Chondrocyte (in vitro differentiated cells): ENCODE measurements at regions not wholly inside any gene's neighbourhood (a gene's known extent, or its start where the extent isn't known, plus 50 kb on each side); places are given as distances from the start of the nearest gene placed in this dataset.

Experiments used
- DNase-seq: peaks from one replicate; pipeline ENCODE4 v3.0.0; 2021; ENCODE audit warnings: mixed read lengths, low spot score
- H3K27ac Mint-ChIP-seq: one replicate; pipeline ENCODE4 v1.8.0; 2021; ENCODE audit warnings: mild to moderate bottlenecking, moderate library complexity, mixed read lengths; ENCODE audit not compliant: unreplicated experiment
- H3K27me3 Mint-ChIP-seq: 2 replicates; pipeline ENCODE4 v1.8.0; 2021; ENCODE audit warnings: low read depth, mixed read lengths
- H3K36me3 Mint-ChIP-seq: 2 replicates; pipeline ENCODE4 v1.8.0; 2021; ENCODE audit warnings: low read depth, mixed read lengths
- H3K4me1 Mint-ChIP-seq: 2 replicates; pipeline ENCODE4 v1.8.0; 2021; ENCODE audit warnings: low read depth, mild to moderate bottlenecking, mixed read lengths
- H3K4me3 Mint-ChIP-seq: one replicate; pipeline ENCODE4 v1.8.0; 2021; ENCODE audit warnings: mild to moderate bottlenecking, moderate library complexity, mixed read lengths; ENCODE audit not compliant: unreplicated experiment
- H3K9me3 Mint-ChIP-seq: 2 replicates; pipeline ENCODE4 v1.8.0; 2021; ENCODE audit warnings: low read depth, mixed read lengths
- CTCF ChIP-seq: fragments of 200-600 bp; sonication (generic); IDR thresholded peaks from 2 replicates; pipeline ENCODE4 v1.5.0; 2021; ENCODE audit warnings: antibody characterized with exemption, mild to moderate bottlenecking, moderate library complexity

- peaks cover 8% of the 10 kb centered on the region for H3K4me1 Mint-ChIP-seq
- H3K4me3 Mint-ChIP-seq = no peak overlapping the region
- DNase-seq = no peak
- H3K27me3 Mint-ChIP-seq = no peaks in the 10 kb centered on the region
- no peak overlapping the region for H3K27ac Mint-ChIP-seq
- no peaks in the 10 kb centered on the region for H3K36me3 Mint-ChIP-seq
- no peak for TF ChIP-seq CTCF
- no peaks in the 10 kb centered on the region for H3K9me3 Mint-ChIP-seq
Observed at GRCh38 chr6:118714756-118715155, 63.4 kb upstream of the CEP85L start.

- DNase-seq = no peak
- H3K4me1 Mint-ChIP-seq = peaks cover 24% of the 10 kb centered on the region
- H3K4me3 Mint-ChIP-seq = no peak overlapping the region
- H3K27ac Mint-ChIP-seq = no peak overlapping the region
- H3K36me3 Mint-ChIP-seq = no peaks in the 10 kb centered on the region
- no peaks in the 10 kb centered on the region for H3K9me3 Mint-ChIP-seq
- H3K27me3 Mint-ChIP-seq = no peaks in the 10 kb centered on the region
- no peak for TF ChIP-seq CTCF
Observed at GRCh38 chr6:118712969-118713368, 61.6 kb upstream of the CEP85L start.

GRCh38 chr6:118710616-118711015, 59.2 kb upstream of the CEP85L start:
- Mint-ChIP-seq H3K36me3 (no peaks in the 10 kb centered on the region), H3K27ac (no peak overlapping the region), H3K4me1 (peaks cover 42% of the 10 kb centered on the region), H3K27me3 (no peaks in the 10 kb centered on the region), H3K9me3 (no peaks in the 10 kb centered on the region), H3K4me3 (no peak overlapping the region)
- no peak for TF ChIP-seq CTCF
- no peak for DNase-seq

GRCh38 chr6:118709859-118710350, 58.5 kb upstream of the CEP85L start:
- Mint-ChIP-seq H3K4me1 (peaks cover 49% of the 10 kb centered on the region), H3K9me3 (no peaks in the 10 kb centered on the region), H3K4me3 (peak overlapping the region; percentile 78), H3K27me3 (no peaks in the 10 kb centered on the region), H3K36me3 (no peaks in the 10 kb centered on the region), H3K27ac (peak overlapping the region; percentile 99)
- no peak for TF ChIP-seq CTCF
- DNase-seq = no peak

GRCh38 chr6:118708744-118709143, 57.4 kb upstream of the CEP85L start:
- Mint-ChIP-seq H3K9me3 (no peaks in the 10 kb centered on the region), H3K36me3 (no peaks in the 10 kb centered on the region), H3K27me3 (no peaks in the 10 kb centered on the region), H3K4me1 (peaks cover 59% of the 10 kb centered on the region), H3K27ac (peak overlapping the region; percentile 99), H3K4me3 (peak overlapping the region; percentile 78)
- no peak for TF ChIP-seq CTCF
- DNase-seq = no peak
